ENCODE measurements at regions not wholly inside any gene's neighbourhood (a gene's known extent, or its start where the extent isn't known, plus 50 kb on each side); places are given as distances from the start of the nearest gene placed in this dataset.
"Not testable (repeated sequence)": the region's sequence is repeated elsewhere in the genome, so short reads cannot be mapped to it uniquely, and the experiment has no call there.

GRCh38 chr6:19602434-19603013 is 234.6 kb upstream of the ID4 start:
- DNase-seq (ENCODE audit: low read depth), result no peak
- in situ Hi-C loops (cut with HindIII; ENCODE audit: low pct_unique_long_range_greater_than_20kb, low sequenced_read_pairs), result no loop called here

GRCh38 chr6:19603721-19604120 is 233.4 kb upstream of the ID4 start:
- in situ Hi-C loops (cut with HindIII; ENCODE audit: low pct_unique_long_range_greater_than_20kb, low sequenced_read_pairs), result no loop called here

GRCh38 chr6:19605624-19606023 is 231.5 kb upstream of the ID4 start:
- in situ Hi-C loops (cut with HindIII; ENCODE audit: low pct_unique_long_range_greater_than_20kb, low sequenced_read_pairs), result no loop called here
- no peak for DNase-seq (ENCODE audit: low read depth)

More at GRCh38 chr6:19603721-19604120, 233.4 kb upstream of the ID4 start:
- DNase-seq (ENCODE audit: low read depth), result no peak

GRCh38 chr6:19608546-19608945 is 228.6 kb upstream of the ID4 start:
- in situ Hi-C loops (cut with HindIII; ENCODE audit: low pct_unique_long_range_greater_than_20kb, low sequenced_read_pairs), result no loop called here
- no peak for DNase-seq (ENCODE audit: low read depth)

GRCh38 chr6:19609972-19610641 is 227.1 kb upstream of the ID4 start:
- no peak for DNase-seq (ENCODE audit: low read depth)
- in situ Hi-C loops (cut with HindIII; ENCODE audit: low pct_unique_long_range_greater_than_20kb, low sequenced_read_pairs), result no loop called here

- DNase-seq (ENCODE audit: low read depth); in situ Hi-C loops (cut with HindIII; ENCODE audit: low pct_unique_long_range_greater_than_20kb, low sequenced_read_pairs): not testable (repeated sequence)
These were observed 224.3 kb upstream of the ID4 start for GRCh38 chr6:19612672-19613466.

GRCh38 chr6:19613678-19614077 is 223.5 kb upstream of the ID4 start:
- no peak for DNase-seq (ENCODE audit: low read depth)
- in situ Hi-C loops (cut with HindIII; ENCODE audit: low pct_unique_long_range_greater_than_20kb, low sequenced_read_pairs), result no loop called here

GRCh38 chr6:19616022-19616421 is 221.1 kb upstream of the ID4 start:
- DNase-seq (ENCODE audit: low read depth), result no peak

GRCh38 chr6:19632230-19632629 is 204.9 kb upstream of the ID4 start:
- DNase-seq (ENCODE audit: low read depth), result no peak
- in situ Hi-C loops (cut with HindIII; ENCODE audit: low pct_unique_long_range_greater_than_20kb, low sequenced_read_pairs), result no loop called here

More at GRCh38 chr6:19616022-19616421, 221.1 kb upstream of the ID4 start:
- in situ Hi-C loops (cut with HindIII; ENCODE audit: low pct_unique_long_range_greater_than_20kb, low sequenced_read_pairs), result no loop called here

- in situ Hi-C loops (cut with HindIII; ENCODE audit: low pct_unique_long_range_greater_than_20kb, low sequenced_read_pairs), result no loop called here
These were observed 204.4 kb upstream of the ID4 start for GRCh38 chr6:19632786-19633185.

GRCh38 chr6:19635728-19636127 is 201.4 kb upstream of the ID4 start:
- in situ Hi-C loops (cut with HindIII; ENCODE audit: low pct_unique_long_range_greater_than_20kb, low sequenced_read_pairs), result no loop called here
- DNase-seq (ENCODE audit: low read depth), result no peak

More at GRCh38 chr6:19632786-19633185, 204.4 kb upstream of the ID4 start:
- DNase-seq (ENCODE audit: low read depth), result no peak

- in situ Hi-C loops (cut with HindIII; ENCODE audit: low pct_unique_long_range_greater_than_20kb, low sequenced_read_pairs), result no loop called here
- no peak for DNase-seq (ENCODE audit: low read depth)
These were observed 200.2 kb upstream of the ID4 start for GRCh38 chr6:19637010-19637409.

- DNase-seq (ENCODE audit: low read depth), result no peak
- in situ Hi-C loops (cut with HindIII; ENCODE audit: low pct_unique_long_range_greater_than_20kb, low sequenced_read_pairs), result no loop called here
These were observed 198.2 kb upstream of the ID4 start for GRCh38 chr6:19638931-19639330.

GRCh38 chr6:19643287-19643686 is 193.9 kb upstream of the ID4 start:
- in situ Hi-C loops (cut with HindIII; ENCODE audit: low pct_unique_long_range_greater_than_20kb, low sequenced_read_pairs), result no loop called here
- DNase-seq (ENCODE audit: low read depth), result no peak

GRCh38 chr6:19643713-19644112 is 193.5 kb upstream of the ID4 start:
- no peak for DNase-seq (ENCODE audit: low read depth)
- in situ Hi-C loops (cut with HindIII; ENCODE audit: low pct_unique_long_range_greater_than_20kb, low sequenced_read_pairs), result no loop called here

- DNase-seq (ENCODE audit: low read depth), result no peak
- in situ Hi-C loops (cut with HindIII; ENCODE audit: low pct_unique_long_range_greater_than_20kb, low sequenced_read_pairs), result no loop called here
These were observed 181.4 kb upstream of the ID4 start for GRCh38 chr6:19655744-19656143.

- in situ Hi-C loops (cut with HindIII; ENCODE audit: low pct_unique_long_range_greater_than_20kb, low sequenced_read_pairs), result no loop called here
- no peak for DNase-seq (ENCODE audit: low read depth)
These were observed 176.9 kb upstream of the ID4 start for GRCh38 chr6:19660123-19660910.

- no peak for DNase-seq (ENCODE audit: low read depth)
- in situ Hi-C loops (cut with HindIII; ENCODE audit: low pct_unique_long_range_greater_than_20kb, low sequenced_read_pairs), result no loop called here
These were observed 174.3 kb upstream of the ID4 start for GRCh38 chr6:19662911-19663310.

- in situ Hi-C loops (cut with HindIII; ENCODE audit: low pct_unique_long_range_greater_than_20kb, low sequenced_read_pairs), result no loop called here
- DNase-seq (ENCODE audit: low read depth), result no peak
These were observed 173.7 kb upstream of the ID4 start for GRCh38 chr6:19663479-19663878.

Measured in Caki2 (cell line).